ENCODE measurements at regions not wholly inside any gene's neighbourhood (a gene's known extent, or its start where the extent isn't known, plus 50 kb on each side); places are given as distances from the start of the nearest gene placed in this dataset.
"Not testable (repeated sequence)": the region's sequence is repeated elsewhere in the genome, so short reads cannot be mapped to it uniquely, and the experiment has no call there.

- DNase-seq: no peak
These were observed 712.4 kb downstream of the EPHA7 start for GRCh38 chr6:92706976-92707375.

GRCh38 chr6:92701425-92702096 is 717.8 kb downstream of the EPHA7 start:
- DNase-seq: no peak

- DNase-seq: no peak
These were observed 718.9 kb downstream of the EPHA7 start for GRCh38 chr6:92700411-92700810.

- no peak for DNase-seq
These were observed 728.3 kb downstream of the EPHA7 start for GRCh38 chr6:92690997-92691599.

DNA sequence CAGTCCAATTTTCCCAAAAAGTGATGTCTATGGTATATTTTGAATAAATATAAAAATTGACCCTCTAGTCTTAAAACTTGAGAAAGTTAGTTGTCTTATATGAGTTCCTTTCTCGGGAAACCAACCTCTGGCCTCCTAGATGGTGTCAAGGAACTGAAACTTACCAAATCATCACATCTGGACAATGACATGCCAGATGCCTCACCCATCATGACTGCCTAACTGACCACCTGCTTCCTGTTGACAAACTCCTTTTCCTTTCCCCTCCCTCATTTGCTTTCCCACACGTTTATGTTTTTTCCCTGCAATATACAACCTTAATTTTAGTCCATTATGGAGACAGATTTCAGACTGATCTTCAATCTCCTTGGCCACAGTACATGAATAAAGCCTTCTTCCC is 731.0 kb downstream of the EPHA7 start:
- DNase-seq: no peak

GRCh38 chr6:92687278-92687677 is 732.1 kb downstream of the EPHA7 start:
- no peak for DNase-seq

DNA sequence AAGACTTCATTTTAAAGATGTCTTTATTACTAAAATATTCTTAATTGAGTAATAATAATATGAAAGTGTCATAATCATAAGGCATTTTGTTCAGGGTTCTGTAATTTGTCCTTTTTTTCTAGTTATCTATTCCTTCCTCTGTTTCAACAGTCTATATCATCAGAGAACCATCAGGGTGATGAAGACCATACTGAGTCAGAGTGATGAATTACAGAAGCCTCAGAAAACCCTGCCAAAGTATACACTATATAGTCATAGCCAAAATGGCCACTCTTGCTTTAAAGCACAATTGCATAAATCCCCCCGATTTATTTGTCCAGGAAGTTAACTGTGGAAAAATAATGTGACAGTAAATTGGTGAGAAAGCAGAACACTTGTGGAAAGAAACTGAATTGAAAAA is 735.0 kb downstream of the EPHA7 start:
- DNase-seq: no peak

DNA sequence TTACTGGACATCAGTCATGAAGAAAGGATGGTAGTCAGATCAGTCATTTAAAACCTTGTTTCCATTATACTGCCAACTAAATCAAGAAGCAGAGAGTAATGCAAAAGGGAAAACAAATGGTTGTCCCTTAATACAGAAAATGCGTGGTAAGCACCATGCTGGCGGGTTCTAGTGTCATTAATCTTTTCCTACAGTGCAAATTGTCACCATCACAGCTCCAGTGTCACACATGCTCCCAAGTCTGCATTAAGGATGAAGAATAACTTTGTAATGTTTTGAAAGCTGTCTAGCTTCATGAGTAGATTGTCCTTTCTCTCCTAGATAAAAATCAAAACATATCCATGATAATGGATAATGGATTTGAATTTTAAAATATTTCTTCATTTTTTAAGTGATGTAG is 735.6 kb downstream of the EPHA7 start:
- no peak for DNase-seq

GRCh38 chr6:92682516-92683398 is 736.6 kb downstream of the EPHA7 start:
- DNase-seq: no peak

- no peak for DNase-seq
These were observed 738.0 kb downstream of the EPHA7 start for GRCh38 chr6:92681401-92681800.

DNA sequence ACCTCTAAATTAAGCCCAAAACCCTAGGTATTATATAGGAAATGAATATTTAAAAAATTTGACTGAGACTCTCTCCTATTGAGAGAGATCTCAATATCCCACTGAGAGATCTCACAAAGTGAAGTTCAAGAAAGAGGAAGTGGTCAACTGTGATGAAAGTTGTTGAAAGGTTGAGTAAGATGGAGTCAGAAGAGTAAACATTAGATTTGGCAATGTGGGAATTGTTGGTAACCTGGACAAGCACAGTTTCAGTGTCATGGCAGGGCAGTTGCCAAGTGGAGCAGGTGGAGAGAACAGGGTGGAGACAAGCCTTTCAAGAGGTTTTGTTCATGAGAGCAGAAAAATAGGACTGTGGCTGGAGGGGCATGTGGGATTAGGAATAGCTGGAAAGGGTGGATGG is 747.9 kb downstream of the EPHA7 start:
- DNase-seq: not testable (repeated sequence)

- DNase-seq: no peak
These were observed 751.5 kb downstream of the EPHA7 start for GRCh38 chr6:92667843-92668242.

DNA sequence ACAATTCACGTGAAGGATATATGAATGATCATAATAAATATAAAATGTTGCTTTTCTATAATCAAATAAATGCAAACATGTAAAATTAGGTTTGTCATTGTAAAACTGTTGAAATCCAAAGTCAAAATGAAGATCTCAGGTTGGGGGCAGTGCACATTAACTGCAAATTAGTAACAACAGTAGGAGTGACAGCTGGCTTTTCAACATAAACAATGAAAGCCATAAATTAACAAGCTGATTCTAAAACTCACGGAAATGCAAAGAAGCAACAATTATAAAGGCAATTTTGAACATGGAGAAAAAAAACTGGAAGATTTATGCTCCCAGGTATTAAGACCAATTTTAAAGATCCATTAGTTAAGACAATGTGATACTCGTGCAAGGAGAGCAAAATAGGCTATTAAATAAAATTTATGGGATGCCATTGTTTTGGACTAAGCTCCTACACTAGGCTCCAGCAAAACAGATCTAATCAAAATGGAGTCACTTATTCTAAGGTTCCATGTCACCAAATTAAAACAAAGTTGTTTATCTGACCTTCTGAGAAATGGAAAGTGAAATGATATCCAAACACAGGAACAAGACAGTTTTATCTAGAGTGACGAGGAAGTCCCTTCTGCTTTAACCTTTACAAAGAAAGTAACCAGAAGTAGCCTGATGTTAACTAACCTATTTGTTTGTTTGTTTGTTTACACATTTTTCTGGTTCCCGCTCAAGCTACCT is 770.8 kb downstream of the EPHA7 start:
- no peak for DNase-seq

DNA sequence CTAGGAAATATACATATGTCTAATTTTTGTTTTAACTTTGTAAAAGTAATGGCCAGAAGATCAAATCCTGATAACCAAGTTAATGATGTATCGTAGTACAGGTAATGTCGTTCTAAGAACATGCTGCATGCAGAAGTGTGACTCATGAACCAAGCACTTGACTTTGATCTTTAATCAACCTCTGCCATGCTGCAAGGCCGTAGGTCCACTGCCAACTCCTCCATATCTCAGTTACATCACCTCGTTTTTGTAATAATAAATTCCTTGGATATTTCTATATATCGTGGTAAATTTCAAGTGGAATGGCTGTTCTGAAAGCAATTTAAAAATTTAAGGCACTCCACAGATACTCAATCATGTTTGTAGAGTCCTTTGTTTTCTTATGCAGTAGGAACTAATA is 771.7 kb downstream of the EPHA7 start:
- DNase-seq: no peak

GRCh38 chr6:92644104-92644791 is 775.1 kb downstream of the EPHA7 start:
- DNase-seq: peak; percentile 0

DNA sequence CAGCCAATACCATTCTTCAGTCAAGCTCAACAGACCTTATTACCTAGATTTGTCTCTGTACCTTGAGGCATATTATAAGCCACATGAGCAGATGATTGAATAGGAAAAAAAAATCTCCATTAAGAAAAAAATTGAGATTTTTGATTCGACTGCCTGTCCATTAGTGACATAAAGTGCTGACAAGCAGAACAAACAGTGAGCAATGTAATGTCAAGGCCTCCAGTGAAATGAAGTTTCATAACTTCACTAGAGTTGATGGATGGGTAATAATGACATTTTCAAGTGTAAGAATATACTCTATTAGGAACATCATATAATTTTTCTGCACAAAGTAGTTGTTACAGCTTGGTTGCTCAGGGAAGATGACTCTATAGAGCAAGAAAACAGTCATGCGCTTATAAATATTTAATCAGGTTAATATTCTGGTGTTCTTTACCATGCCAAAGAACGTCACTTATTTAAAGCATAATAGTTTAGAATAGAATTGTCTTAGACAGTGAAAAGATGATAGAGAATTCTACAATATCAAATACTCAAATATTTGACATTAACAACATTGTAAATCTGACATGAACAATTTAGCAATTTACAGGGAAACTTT is 783.7 kb downstream of the EPHA7 start:
- no peak for DNase-seq

- no peak for DNase-seq
These were observed 784.8 kb downstream of the EPHA7 start for GRCh38 chr6:92634561-92634960.

- no peak for DNase-seq
These were observed 795.9 kb downstream of the EPHA7 start for GRCh38 chr6:92623431-92623830.

DNA sequence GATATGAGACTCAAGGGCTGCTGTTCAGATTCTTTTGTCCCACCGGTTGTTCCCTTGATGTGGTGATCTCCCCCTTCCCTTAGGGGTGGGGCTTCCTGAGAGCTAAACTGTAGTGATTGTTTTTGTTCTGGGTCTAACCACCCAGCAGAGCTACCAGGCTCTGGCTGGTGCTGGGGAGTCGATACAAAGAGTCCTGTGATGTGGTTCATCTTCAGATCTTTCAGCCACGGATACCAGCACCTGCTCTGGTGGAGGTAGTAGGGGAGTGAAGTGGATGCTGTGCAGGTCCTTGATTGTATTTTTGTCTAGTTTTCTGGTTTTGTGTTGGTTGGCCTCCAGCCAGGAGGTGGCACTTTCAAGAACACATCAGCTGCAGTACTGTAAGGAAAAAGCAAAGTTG is 801.6 kb downstream of the EPHA7 start:
- DNase-seq: no peak

DNA sequence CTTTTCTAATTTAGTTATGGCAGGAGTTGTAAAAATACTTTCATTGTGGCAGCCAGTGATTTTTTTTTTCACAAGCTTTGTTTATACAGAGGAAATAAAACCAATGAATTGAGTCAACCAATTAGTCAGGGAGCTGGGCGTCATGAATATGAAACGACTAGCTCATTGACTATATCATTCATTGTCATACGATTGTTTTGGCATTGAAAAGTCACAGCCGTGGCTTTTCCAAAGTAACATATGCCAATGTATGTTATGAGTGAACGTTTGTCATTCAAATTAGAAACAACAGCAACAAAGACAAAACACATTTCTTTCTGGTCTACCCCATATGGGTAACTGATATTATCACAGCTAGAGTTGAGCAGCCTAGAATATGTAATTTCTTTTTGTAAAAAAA is 810.6 kb downstream of the EPHA7 start:
- DNase-seq: no peak

- no peak for DNase-seq
These were observed 826.2 kb downstream of the EPHA7 start for GRCh38 chr6:92593201-92593600.

DNA sequence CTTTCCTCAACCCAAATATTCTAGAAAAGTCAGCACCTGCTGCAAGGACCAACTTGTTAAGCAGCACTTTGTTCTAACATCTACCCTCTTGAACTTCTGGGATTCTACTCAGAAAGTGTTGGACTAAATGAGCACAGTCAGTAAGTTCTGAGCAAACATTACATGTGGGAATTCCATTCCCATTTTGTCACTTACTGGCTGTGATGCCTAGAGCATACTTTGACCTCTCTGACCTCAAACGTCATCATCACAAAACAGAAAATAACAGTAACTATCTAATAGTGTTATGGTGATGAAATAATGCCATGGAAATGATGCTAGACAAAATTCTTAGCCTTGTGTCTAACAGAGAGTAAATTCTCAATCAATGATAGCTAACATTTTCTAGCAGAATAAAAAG is 829.4 kb downstream of the EPHA7 start:
- no peak for DNase-seq
